ENCODE measurements at regions not wholly inside any gene's neighbourhood (a gene's known extent, or its start where the extent isn't known, plus 50 kb on each side); places are given as distances from the start of the nearest gene placed in this dataset.
A peak's percentile ranks its signal among the peaks of the same experiment; 100 is the strongest.
"Not testable (repeated sequence)": the region's sequence is repeated elsewhere in the genome, so short reads cannot be mapped to it uniquely, and the experiment has no call there.

DNA sequence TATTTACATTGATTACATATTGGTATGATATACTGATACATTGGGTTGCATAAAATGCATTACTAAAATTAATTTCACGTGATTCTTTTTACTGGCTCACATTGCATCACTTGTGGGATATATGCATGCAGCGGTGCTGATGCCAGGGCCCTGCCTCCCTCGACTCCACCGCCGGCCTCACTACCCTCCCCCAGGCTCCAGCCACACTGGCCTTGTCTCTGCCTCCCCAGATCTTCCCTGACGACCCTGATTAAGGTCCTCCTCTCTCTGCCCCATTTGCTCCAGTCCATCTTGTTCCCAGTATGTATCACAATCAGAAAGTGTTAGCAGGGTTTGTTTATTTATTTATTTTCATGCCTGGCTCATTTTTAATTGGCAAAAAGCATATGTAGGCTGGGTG lies 306.8 kb downstream of the FOXL1 start:
- no peak for DNase-seq (ENCODE audit: low read depth)

DNA sequence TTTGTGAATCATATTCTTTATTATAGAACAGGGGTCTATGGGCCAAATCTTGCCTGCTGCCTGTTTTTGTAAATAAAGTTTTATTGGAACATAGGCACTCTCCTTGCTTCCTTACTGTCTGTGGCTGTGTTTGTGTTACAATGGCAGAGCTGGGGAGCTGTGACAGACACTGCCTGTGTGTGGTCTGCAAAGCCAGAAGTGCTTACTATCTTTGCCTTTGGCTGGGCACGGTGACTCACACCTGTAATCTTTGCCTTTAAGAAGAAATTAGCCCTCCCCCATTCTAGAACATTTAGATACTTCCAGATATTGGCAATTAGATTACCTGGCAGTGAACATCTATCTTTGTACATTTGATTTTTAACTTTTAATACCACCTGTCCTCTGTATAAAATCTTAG lies 308.3 kb downstream of the FOXL1 start:
- DNase-seq (ENCODE audit: low read depth) = peak; percentile 65

DNA sequence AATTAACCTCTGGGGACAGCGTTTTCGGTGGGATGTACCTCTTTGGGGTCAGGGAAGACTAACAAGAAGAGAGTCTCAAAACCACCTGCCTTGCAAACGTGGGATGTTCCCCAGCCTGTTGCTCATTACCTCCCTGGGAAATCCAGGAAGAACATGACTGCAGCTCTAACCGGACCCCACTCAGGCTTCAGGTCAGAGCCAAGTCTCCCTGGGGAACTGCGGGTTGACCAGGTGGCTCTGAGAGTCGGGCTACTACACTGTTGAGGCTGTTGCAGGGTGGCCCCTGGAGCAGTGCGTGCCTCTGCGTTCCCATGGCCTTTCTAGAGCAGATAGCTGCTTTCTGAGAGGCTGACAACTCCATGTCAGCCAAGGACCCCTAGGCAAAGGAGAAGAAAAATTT lies 309.1 kb downstream of the FOXL1 start:
- no peak for DNase-seq (ENCODE audit: low read depth)

DNA sequence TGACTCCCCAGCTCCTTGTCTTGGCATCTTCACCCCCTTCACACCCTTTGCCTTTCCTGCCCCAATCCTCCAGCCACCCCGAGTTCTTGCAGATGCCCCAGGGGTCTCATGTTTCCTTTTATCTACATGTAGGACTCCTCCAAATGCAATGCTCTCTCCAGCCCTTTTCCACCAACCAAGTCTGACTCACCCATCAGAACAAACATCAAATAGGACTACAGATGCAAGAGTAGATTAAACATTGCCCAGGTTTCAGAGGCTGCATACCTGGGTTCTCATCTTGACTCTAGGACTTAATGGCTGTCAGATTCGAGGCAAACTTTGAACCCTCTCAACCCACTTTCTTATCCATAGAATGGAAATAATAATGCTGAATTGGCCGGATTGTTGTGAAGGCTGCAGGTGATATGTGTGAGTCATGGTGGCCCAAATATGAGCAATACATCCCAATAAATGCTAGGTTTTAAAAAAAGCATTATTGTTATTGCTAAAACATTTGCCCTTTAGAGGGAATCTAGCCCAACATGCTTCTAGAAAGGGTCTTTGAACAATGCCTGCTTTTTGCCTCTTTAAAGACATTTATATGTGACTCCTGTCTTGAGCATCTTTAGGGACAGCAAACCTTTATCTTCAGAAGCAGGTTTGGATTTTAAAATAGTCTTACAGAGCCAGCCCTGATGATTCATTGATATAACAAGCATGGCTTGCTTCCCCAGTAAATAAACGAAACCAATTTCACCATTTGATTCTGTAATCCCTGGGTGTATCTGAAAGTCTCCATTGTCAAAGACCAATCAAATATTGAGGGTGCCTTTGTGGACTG lies 310.1 kb downstream of the FOXL1 start:
- DNase-seq (ENCODE audit: low read depth) = peak; percentile 38

DNA sequence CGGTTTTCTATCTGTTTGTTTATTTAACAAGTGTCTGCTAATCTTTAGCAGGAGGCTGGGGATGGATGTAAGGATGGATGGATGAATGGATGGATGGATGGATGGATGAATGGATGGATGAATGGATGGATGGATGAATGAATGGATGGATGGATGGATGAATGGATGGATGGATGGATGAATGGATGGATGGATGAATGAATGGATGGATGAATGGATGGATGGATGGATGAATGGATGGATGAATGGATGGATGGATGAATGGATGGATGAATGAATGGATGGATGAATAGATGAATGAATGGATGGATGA lies 310.7 kb downstream of the FOXL1 start:
- not testable (repeated sequence) for DNase-seq (ENCODE audit: low read depth)

DNA sequence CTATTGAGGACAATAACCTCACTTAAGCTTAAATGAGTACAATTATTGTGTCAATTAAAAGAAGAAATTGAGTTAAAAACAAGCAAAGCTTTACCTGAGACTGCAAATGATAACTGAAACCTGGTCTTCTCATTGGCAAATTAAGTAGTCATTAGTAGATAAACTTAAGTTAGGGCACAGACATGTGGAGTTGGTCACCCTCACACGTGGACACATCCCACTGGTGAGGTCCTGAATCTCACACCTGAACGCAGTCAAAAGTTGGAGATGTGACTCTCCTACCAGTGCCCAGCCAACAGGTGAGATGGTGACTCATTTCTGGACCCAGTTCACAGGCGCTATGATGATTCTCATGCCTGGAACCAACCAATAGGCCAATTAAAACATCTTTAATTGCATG lies 311.6 kb downstream of the FOXL1 start:
- DNase-seq (ENCODE audit: low read depth) = no peak

DNA sequence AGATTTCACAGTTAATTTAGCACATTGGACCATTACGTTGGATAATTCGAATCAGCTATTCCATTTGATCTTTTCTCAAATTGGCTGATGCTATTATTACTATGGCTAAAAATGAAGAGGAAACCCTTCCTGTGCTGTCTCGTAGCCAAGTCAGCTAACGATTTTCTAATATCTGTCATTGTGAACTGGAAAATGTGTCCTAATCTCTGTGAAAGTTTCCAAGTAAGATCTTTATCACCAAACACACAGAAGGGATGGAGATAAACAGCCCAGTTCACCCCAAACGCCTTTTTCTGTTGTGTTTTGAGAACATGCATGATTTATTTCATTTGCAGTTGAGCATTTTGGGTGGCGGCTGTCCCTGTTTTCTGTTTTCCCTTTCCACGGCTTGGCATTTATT lies 312.8 kb downstream of the FOXL1 start:
- DNase-seq (ENCODE audit: low read depth) = no peak

DNA sequence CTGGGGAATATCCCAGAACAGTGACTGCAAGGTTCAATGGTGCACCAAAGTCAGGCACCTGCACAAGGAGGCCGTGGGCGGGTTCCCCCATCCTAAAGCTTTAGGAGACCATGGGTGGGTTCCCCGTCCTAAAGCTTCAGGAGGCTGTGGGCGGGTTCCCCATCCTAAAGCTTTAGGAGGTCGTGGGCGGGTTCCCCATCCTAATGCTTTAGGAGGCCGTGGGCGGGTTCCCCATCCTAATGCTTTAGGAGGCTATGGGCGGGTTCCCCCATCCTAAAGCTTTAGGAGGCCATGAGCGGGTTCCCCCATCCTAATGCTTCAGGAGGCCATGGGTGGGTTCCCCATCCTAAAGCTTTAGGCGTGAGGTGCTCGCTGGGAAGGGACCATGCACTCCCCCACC lies 313.3 kb downstream of the FOXL1 start:
- no peak for DNase-seq (ENCODE audit: low read depth)

DNA sequence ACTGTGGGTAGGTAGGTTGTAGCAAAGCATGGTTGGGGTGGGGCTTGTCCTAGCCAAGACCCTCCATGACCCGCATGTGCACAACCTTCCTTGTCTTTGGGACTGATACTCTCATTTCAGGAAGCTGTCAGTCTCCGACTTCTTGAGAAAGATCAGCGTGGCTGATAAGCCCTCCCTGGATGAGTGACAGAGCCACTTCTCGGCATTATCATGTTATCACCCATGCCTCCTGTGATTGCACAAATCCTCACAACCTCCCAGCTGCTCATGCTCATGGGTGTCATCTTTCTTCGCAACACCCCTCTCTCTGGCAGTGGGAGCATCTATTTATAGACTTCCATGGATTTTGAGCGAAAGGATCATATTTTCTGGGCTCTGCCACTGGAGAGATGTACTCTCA lies 314.2 kb downstream of the FOXL1 start:
- DNase-seq (ENCODE audit: low read depth) = no peak

DNA sequence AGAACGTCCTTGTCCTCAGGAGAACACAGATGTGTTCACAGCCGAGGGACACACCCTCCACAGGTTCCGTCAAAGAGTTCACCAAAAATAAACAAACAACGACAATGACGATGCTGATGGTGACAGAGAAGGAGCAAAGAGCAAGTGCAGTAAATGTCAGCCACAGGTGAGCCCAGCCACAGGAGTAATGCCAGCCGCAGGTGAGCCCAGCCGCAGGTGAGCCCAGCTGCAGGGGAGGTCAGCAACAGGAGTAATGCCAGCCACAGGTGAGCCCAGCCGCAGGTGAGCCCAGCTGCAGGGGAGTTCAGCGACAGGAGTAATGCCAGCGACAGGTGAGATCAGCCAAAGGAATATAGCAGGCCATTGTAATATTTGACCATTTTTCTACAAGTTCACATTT lies 315.2 kb downstream of the FOXL1 start:
- no peak for DNase-seq (ENCODE audit: low read depth)

DNA sequence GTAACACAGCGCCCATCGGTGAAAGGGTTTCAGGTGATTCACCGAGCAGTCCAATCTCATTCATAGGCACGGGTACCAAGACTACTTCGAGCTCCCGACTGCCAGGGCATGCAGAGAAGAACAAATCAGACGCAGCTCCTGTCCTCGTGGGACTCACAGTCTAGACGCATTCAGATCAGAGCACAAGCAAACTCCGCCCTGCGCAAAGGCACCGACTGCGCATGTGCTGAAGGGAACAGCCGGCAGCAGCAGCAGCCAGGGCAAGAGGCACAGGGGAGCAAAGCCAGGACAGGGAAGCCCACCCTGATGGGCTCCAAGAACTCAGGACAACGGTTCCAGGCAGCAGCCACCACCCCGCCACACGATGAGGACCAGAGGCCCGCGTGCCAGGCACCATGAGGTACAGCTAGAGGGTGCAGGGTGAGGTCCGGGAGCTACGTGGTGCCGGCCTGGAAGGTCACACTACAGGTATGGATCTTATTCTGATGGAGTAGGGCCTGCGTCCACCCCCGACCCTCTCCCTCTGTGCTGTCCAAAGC lies 315.7 kb downstream of the FOXL1 start:
- no peak for DNase-seq (ENCODE audit: low read depth)

DNA sequence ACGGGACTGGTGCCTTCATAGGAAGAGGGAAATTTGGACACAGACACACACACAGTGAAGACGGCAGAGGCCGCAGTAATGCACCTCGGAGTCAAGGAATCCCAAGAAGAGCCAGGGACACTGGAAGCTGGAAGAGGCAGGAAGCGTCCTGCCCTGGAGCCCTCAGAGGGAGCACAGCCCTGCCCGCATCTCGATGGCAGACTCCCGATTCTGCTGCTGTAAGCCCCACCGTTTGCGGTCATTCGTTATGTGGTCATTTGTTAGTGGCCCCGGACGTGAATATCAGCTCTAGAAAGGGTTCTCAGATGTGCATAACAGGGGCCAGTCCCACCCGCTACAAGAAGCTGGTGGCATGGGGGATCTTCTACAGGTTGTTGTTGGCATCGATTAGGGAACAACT lies 316.6 kb downstream of the FOXL1 start:
- DNase-seq (ENCODE audit: low read depth) = no peak

DNA sequence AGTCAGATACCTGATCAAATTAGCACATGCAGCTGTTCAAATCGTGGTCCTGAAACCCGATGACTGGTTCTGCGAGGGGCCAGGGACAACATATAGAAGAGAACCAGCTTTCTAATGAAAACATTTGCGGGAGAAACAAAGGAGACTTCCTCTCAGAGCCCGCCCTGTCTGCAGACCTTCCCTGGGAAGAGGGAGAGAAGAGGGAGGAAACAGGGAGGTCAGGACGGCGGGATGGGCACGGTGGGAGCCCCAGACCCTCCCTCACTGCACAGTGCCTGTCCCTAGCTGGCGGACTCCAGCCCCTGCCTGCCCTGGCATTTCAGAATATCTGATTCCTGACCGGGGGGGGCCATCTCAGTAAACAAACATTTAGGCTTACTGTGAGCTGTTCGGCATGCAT lies 317.3 kb downstream of the FOXL1 start:
- DNase-seq (ENCODE audit: low read depth) = no peak

DNA sequence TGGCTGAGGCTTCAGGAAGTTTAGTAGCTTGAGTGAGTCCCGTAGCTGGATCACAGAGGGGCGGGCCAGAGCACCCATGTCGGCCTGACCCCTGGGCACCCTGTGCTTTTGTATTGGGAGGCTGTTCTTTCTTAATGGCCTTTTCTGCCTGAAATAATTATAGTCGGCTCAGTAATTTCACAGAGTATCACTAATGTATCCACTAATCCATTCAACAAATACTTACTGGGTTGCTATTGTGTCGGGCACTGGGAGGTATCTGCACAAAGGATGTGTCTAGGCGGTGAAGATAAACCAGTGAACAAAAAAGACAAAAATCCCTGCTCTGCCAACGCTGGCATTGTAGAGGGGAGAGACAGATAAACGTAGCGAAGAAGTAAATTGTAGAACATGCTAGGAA lies 318.6 kb downstream of the FOXL1 start:
- no peak for DNase-seq (ENCODE audit: low read depth)

DNA sequence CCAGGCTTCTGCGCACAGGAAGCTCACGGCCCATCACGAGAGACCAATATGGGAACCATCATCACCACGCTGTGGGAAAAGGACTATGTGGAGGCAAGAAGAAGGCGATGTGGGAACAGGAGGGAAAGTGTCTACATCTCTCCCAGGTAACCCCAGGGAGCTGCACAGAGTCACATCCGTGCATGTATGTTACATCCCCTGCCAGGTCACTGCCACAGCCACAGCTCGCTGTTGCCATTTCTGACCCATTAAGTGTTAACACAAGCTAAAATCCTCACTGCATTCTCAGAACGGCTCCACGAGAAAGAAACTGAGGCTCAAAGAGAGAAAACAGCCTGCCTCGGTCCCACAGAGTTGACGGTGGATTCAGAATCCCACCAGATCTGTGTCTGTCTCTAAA lies 319.1 kb downstream of the FOXL1 start:
- DNase-seq (ENCODE audit: low read depth) = no peak

DNA sequence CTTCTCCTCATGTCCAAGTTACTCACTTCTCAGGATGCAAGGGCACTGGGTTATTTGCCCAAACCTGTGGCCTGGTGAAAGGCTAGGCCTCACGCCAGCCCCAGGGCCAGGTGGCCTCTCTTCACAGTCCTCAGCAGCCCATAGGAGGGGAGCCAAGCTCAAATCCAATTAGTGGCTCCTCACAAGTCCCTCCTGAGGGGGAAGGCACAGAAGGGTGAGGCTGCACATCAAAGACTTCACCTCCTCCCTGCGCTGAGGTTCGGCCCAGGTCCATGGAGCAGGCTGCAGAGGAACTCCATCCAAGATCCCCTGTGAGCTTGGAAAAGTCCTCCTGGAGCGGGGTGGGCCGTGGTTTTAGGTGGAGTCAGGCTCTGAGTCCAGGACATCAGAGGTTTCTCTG lies 320.0 kb downstream of the FOXL1 start:
- no peak for DNase-seq (ENCODE audit: low read depth)

DNA sequence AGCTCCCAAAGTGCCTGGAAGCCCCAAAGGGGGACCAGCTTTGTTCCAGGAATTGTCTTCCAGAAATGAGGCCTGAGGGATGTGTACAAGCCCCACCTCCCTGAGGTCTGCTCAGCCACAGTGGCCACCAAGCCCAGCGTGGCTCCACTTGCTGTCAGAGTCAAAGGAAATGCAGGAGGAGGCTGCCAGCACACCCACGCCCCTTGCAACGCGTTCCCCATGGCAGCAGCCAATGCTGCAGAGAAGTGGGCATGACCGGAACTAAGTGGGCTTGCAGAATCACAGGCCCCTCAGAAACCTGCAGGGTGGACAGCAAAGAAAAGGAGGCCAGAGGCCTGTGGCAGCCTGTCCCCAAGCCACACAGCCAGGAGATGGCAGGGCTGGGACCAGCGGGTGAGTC lies 320.8 kb downstream of the FOXL1 start:
- no peak for DNase-seq (ENCODE audit: low read depth)

DNA sequence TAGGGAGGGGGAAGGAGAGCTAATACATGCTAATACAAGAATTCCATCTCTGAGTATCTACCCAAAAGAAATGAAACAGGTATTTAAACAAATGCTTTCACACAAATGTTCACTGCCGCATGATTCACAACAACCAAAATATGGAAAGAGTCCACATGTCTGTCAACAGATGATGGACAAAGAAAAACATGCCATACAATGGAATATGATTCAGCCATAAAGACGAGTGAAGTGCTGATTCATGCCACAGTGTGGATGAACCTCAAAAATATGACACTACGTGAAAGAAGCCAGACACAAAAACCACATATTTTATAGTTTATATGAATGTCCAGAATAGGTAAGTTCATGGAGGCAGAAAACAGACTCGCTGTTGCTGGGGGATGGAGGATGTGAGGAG lies 321.4 kb downstream of the FOXL1 start:
- peak; percentile 62 for DNase-seq (ENCODE audit: low read depth)

DNA sequence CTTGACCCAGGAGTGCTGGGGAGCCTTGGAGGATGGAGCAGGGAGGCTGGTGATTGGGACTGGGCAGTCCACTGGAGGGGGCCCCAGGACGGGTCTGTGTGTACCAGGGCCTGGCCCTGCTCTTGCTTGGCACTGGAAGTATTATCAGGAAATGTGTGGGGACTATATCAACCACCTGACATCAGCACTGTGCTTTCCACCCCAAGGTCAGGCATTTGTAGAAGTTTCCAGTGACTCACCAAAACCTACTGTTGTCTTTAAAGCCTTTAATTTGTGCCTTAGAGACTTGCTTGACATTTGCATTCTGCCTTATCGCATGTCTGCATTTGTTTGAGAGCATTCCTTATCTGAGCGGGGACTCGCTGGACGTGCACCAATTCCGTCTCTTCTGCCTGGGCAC lies 323.1 kb downstream of the FOXL1 start:
- DNase-seq (ENCODE audit: low read depth) = peak; percentile 92

DNA sequence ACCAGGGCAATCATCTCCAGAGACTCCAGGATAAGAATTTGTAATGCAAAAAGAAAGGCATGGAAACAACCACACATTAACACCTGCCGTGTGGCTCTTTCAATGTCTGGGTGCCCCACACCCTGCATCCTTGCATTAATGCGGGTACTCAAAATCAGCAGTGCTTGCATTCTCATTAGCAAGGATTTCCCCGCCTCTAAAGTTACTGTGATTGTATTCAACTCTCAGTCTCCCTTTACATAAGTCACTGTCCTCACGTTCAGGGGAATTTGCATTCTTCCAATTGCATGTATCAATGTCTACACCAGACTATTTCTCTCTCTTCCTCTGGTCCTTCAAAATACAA lies 324.3 kb downstream of the FOXL1 start:
- no peak for DNase-seq (ENCODE audit: low read depth)

DNA sequence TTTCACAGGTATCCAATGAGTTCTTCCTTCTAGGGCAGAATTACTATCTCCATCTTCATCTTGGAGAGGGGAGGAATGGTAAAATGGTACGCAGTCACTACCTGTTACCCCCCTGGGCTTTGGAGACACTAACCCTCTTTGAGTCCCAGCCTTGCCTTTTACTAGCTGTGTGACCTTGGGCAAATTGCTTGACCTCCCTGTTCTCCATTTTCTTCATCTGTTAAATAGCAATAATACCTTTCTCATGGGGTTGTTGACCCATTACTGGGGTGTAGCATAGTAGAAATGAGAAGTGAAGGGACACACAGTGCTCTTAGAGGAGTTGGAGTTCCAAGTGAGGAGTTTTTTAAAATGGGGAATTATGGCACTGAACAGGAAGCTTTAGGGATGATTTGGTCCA lies 324.7 kb downstream of the FOXL1 start:
- DNase-seq (ENCODE audit: low read depth) = no peak

DNA sequence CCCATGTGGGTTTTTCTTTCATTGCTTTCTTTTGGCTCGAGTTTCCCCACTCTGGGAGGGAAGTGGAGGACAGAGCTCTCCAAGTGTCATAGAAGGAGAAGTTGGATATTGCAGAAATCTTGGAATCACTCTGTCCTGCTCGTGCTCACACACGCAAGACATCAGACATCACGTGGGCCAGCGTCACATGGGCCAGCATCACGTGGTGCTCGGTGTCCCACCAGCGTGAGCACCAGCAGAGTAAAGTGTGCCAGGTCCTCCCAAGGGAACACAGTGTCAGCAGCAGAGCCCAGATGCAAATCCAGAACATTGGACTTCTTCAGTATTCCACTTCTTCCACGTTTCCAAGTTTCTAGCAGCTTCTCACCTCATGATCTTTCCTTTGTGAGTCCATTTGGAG lies 327.0 kb downstream of the FOXL1 start:
- no peak for DNase-seq (ENCODE audit: low read depth)

DNA sequence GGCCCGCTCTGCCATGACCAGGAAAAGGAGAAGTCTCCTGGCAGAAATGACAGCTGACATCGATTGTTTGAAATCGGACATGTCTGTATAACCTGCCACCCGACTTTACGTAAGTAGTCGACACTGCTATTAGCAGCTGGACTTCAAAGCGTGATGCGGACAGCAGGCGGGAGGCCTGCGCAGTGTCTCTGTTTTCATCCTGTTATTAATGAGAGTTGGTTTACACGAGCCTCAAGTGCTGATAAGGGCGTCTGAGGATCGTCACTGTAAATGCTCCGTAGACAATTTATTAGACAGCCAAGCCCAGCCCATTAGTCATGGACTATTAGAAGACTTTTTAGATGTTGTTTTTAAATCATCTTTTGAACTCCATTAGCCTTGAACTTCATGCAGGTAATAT lies 328.3 kb downstream of the FOXL1 start:
- DNase-seq (ENCODE audit: low read depth) = no peak

All from M059J (cell line).